ENCODE measurements at regions not wholly inside any gene's neighbourhood (a gene's known extent, or its start where the extent isn't known, plus 50 kb on each side); places are given as distances from the start of the nearest gene placed in this dataset.

DNA sequence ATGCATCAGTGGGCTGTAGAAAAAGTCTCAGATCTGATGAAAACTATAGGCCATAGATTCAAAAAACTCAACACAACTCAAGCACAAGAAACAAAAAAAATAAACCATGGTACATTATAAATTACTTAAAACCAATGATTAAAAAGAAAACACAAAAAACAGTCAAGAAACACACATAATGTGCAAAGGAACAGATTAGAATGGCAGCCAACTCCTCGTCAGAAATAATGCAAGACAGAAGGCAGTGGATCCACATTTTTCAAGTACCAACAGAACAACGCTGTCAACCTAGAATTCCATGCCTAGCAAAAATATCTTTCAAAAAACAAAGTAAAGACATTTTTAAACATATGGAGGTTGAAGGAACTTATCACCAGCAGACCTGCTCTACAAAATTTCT lies 69.7 kb downstream of the PSMB1 start:
- no peak overlapping the region for H3K27ac ChIP-seq
- no peaks in the 10 kb centered on the region for H3K9me3 ChIP-seq
- intact Hi-C loops (cut with DNase I), result no loop called here
- H3K4me3 ChIP-seq, result no peak overlapping the region
- no peaks in the 10 kb centered on the region for H3K36me3 ChIP-seq
- no peaks in the 10 kb centered on the region for H3K27me3 ChIP-seq
- H3K4me1 ChIP-seq, result no peaks in the 10 kb centered on the region
- no peak for DNase-seq (ENCODE audit: extremely low spot score in 2 of 2)
- TF ChIP-seq POLR2AphosphoS5 (IDR thresholded peaks at IDR 0.05; ENCODE audit: insufficient read depth in 1 of 2, low read depth in 1 of 2) (no peak), POLR2A (IDR thresholded peaks at IDR 0.05) (no peak)
- TF ChIP-seq, protein P1, sequence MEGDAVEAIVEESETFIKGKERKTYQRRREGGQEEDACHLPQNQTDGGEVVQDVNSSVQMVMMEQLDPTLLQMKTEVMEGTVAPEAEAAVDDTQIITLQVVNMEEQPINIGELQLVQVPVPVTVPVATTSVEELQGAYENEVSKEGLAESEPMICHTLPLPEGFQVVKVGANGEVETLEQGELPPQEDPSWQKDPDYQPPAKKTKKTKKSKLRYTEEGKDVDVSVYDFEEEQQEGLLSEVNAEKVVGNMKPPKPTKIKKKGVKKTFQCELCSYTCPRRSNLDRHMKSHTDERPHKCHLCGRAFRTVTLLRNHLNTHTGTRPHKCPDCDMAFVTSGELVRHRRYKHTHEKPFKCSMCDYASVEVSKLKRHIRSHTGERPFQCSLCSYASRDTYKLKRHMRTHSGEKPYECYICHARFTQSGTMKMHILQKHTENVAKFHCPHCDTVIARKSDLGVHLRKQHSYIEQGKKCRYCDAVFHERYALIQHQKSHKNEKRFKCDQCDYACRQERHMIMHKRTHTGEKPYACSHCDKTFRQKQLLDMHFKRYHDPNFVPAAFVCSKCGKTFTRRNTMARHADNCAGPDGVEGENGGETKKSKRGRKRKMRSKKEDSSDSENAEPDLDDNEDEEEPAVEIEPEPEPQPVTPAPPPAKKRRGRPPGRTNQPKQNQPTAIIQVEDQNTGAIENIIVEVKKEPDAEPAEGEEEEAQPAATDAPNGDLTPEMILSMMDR (IDR thresholded peaks at IDR 0.05), result no peak

DNA sequence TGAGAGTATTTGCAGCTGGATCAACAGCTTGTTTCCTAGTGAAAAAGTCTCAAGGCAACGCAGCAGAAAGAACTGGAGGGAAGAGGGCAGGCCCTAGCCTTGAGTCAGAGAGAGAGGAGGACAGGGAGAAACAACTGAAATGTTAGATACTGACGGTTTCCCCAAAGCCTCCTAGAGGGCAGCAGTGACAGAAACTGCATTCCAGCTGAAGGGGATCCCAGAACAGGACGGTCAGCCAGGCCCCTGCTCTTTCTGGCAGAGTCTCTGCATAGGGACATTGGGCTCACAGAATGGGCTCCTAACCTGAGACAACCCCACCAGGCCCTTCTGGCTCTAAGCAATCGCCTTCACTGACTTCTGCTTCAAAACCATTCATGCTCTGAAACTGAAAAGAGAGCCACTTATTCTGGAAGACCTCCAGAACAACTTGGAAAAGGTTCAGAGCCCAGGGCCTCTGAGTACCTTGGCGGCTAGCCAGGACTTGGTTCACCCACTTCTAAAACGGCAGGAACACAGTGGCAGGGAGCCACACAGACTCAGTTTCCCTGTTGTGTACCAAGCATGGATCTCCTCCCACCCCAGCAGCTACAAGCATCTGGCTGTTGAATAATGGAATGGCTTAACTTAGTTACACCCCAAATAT lies 72.9 kb downstream of the PSMB1 start:
- no peak overlapping the region for H3K4me3 ChIP-seq

DNA sequence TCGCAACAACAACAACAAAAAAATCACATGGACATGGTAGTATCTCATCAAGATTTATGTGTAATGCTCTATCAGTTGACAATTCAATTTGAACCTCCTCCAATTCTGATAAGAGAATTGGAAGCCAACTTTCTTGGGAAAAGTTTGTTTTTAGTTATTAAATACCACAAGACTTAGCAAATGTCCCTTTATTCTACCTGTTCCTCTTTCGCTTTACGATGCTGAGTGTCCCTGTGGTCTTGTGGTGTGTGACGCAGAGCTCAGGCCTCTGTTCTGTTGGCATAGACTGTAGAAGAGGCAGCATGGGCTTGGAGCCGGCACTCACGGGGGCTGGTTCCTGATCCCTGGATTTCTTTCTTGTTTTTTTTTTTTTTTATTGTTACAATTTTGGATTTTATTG lies 76.7 kb downstream of the PSMB1 start:
- H3K4me1 ChIP-seq, result no peaks in the 10 kb centered on the region
- H3K9me3 ChIP-seq, result no peaks in the 10 kb centered on the region
- no peaks in the 10 kb centered on the region for H3K36me3 ChIP-seq
- TF ChIP-seq POLR2A (IDR thresholded peaks at IDR 0.05) (no peak), POLR2AphosphoS5 (IDR thresholded peaks at IDR 0.05; ENCODE audit: insufficient read depth in 1 of 2, low read depth in 1 of 2) (no peak)
- TF ChIP-seq, protein P1 (IDR thresholded peaks at IDR 0.05), result no peak
- H3K27ac ChIP-seq, result no peak overlapping the region
- intact Hi-C loops (cut with DNase I), result no loop called here
- DNase-seq (ENCODE audit: extremely low spot score in 2 of 2), result no peak
- H3K4me3 ChIP-seq, result no peak overlapping the region
- H3K27me3 ChIP-seq, result no peaks in the 10 kb centered on the region

More for the DNA sequence above, 72.9 kb downstream of the PSMB1 start:
- H3K36me3 ChIP-seq, result no peaks in the 10 kb centered on the region
- no peaks in the 10 kb centered on the region for H3K4me1 ChIP-seq
- intact Hi-C loops (cut with DNase I), result no loop called here
- TF ChIP-seq POLR2A (IDR thresholded peaks at IDR 0.05) (no peak), POLR2AphosphoS5 (IDR thresholded peaks at IDR 0.05; ENCODE audit: insufficient read depth in 1 of 2, low read depth in 1 of 2) (no peak)
- TF ChIP-seq, protein P1 (IDR thresholded peaks at IDR 0.05), result no peak
- H3K9me3 ChIP-seq, result no peaks in the 10 kb centered on the region
- no peak for DNase-seq (ENCODE audit: extremely low spot score in 2 of 2)
- H3K27ac ChIP-seq, result no peak overlapping the region
- H3K27me3 ChIP-seq, result no peaks in the 10 kb centered on the region

DNA sequence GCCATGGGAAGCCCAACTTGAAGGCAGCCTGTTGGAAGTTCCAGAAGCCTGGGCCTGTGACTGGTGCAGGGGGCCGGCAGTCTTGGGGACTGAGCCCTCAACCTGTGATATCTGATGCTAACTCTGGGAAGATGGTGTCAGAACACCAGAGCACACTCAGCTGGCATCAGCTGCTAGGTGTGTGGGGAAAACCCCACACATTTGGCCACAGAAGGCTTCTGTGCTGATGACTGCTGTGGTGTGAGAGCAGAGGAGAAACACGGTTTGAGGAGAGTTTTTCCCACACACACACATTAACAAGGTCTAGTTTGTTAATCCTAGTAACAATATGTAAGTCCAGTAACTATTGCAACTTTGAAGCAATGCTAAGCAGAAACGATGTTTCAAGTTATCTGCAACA lies 78.0 kb downstream of the PSMB1 start:
- Histone ChIP-seq H3K27ac (no peak overlapping the region), H3K4me3 (no peak overlapping the region), H3K4me1 (no peaks in the 10 kb centered on the region), H3K27me3 (no peaks in the 10 kb centered on the region), H3K36me3 (no peaks in the 10 kb centered on the region), H3K9me3 (no peaks in the 10 kb centered on the region)
- no peak for DNase-seq (ENCODE audit: extremely low spot score in 2 of 2)
- TF ChIP-seq POLR2AphosphoS5 (IDR thresholded peaks at IDR 0.05; ENCODE audit: insufficient read depth in 1 of 2, low read depth in 1 of 2) (no peak), POLR2A (IDR thresholded peaks at IDR 0.05) (no peak)
- TF ChIP-seq, protein P1 (IDR thresholded peaks at IDR 0.05), result no peak
- intact Hi-C loops (cut with DNase I), result no loop called here

DNA sequence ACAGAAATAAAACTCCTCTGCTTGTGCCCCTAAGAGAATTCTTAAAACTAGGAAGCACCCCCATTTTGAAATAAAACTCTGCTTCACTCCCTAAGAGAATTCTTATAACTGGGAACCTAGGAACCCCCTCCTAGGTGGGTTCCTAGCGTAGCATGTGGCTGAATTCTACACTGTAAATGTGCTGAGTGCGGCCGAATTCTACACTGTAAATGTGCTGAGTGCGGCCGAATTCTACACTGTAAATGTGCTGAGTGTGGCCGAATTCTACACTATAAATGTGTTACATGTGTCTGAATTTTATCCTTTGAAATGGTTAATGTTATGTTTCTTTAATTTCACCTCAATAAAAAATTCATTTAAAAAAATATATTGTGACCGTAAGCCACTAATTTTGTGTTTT lies 79.3 kb downstream of the PSMB1 start:
- H3K4me3 ChIP-seq, result no peak overlapping the region
- no peaks in the 10 kb centered on the region for H3K36me3 ChIP-seq
- TF ChIP-seq POLR2AphosphoS5 (IDR thresholded peaks at IDR 0.05; ENCODE audit: insufficient read depth in 1 of 2, low read depth in 1 of 2) (no peak), POLR2A (IDR thresholded peaks at IDR 0.05) (no peak)
- TF ChIP-seq, protein P1 (IDR thresholded peaks at IDR 0.05), result no peak
- no peak for DNase-seq (ENCODE audit: extremely low spot score in 2 of 2)
- H3K27me3 ChIP-seq, result no peaks in the 10 kb centered on the region
- intact Hi-C loops (cut with DNase I), result no loop called here
- no peaks in the 10 kb centered on the region for H3K4me1 ChIP-seq
- H3K9me3 ChIP-seq, result no peaks in the 10 kb centered on the region
- H3K27ac ChIP-seq, result no peak overlapping the region

Measured in vagina (tissue), 2 donors.